DND-41 (cell line): ENCODE measurements at regions not wholly inside any gene's neighbourhood (a gene's known extent, or its start where the extent isn't known, plus 50 kb on each side); places are given as distances from the start of the nearest gene placed in this dataset.
"Not testable (repeated sequence)": the region's sequence is repeated elsewhere in the genome, so short reads cannot be mapped to it uniquely, and the experiment has no call there.

Source experiments
- ATAC-seq: fragments of 200-7000 bp; cut with Tn5 transposase; 3 replicates; pipeline ENCODE4 v1.9.1; 2021; ENCODE audit warnings: low read depth; ENCODE audit not compliant: insufficient read depth
- DNase-seq: peaks from one replicate; pipeline ENCODE4 v3.0.0-alpha.2; 2020
- H2AFZ ChIP-seq: 2 replicates; pipeline ENCODE4 v1.6.0; 2012; ENCODE audit warnings: low read depth, low read length
- H3K27ac ChIP-seq: 2 replicates; pipeline ENCODE4 v1.5.1; 2012; ENCODE audit warnings: low read length, inconsistent platforms
- H3K27me3 ChIP-seq: fragments of 200-600 bp; sonication (generic); 2 replicates; pipeline ENCODE4 v1.6.0; 2012; ENCODE audit warnings: low read length, mild to moderate bottlenecking, inconsistent platforms; ENCODE audit not compliant: insufficient read depth, poor library complexity
- H3K36me3 ChIP-seq: 2 replicates; pipeline ENCODE4 v1.5.1; 2012; ENCODE audit warnings: low read length, inconsistent platforms; ENCODE audit not compliant: insufficient read depth
- H3K4me1 ChIP-seq: 2 replicates; pipeline ENCODE4 v1.5.1; 2012; ENCODE audit warnings: mild to moderate bottlenecking, low read length; ENCODE audit not compliant: insufficient read depth
- H3K4me2 ChIP-seq: 2 replicates; pipeline ENCODE4 v1.6.0; 2012; ENCODE audit warnings: mild to moderate bottlenecking, moderate library complexity, low read length, inconsistent platforms; ENCODE audit not compliant: insufficient read depth
- H3K4me3 ChIP-seq, 2 experiments: fragments of 200-600 bp in 1 of 2; shearing (Covaris generic) in 1 of 2; 2 replicates each; pipeline ENCODE4 v1.5.1; 2012 to 2016; ENCODE audit warnings: inconsistent platforms in 2 of 2, low read length in 2 of 2, mild to moderate bottlenecking in 2 of 2, low read depth in 1 of 2, moderate library complexity in 1 of 2
- H3K79me2 ChIP-seq: 2 replicates; pipeline ENCODE4 v1.6.0; 2012; ENCODE audit warnings: low read length, inconsistent platforms; ENCODE audit not compliant: insufficient read depth
- H3K9ac ChIP-seq: 2 replicates; pipeline ENCODE4 v1.6.0; 2012; ENCODE audit warnings: low read depth, mild to moderate bottlenecking, inconsistent platforms, low read length, moderate library complexity
- H3K9me3 ChIP-seq: 2 replicates; pipeline ENCODE4 v1.5.1; 2012; ENCODE audit warnings: low read length, moderate library complexity, mild to moderate bottlenecking, inconsistent platforms; ENCODE audit not compliant: insufficient read depth, severe bottlenecking
- H4K20me1 ChIP-seq: 2 replicates; pipeline ENCODE4 v1.6.0; 2012; ENCODE audit warnings: low read length; ENCODE audit not compliant: insufficient read depth

GRCh38 chr2:87293931-87294594 is 272.4 kb upstream of the PLGLB1 start:
- H4K20me1 ChIP-seq, H3K79me2 ChIP-seq, H3K4me3 ChIP-seq, H3K27ac ChIP-seq, H3K4me2 ChIP-seq, H3K36me3 ChIP-seq, H3K27me3 ChIP-seq, ATAC-seq, H3K9me3 ChIP-seq, H2AFZ ChIP-seq, H3K9ac ChIP-seq, H3K4me1 ChIP-seq, DNase-seq: not testable (repeated sequence)

GRCh38 chr2:87295135-87295534 is 273.5 kb upstream of the PLGLB1 start:
- H3K4me3 ChIP-seq, H3K4me1 ChIP-seq, H3K79me2 ChIP-seq, DNase-seq, H3K4me2 ChIP-seq, ATAC-seq, H3K27me3 ChIP-seq, H3K27ac ChIP-seq, H3K36me3 ChIP-seq, H2AFZ ChIP-seq, H3K9me3 ChIP-seq, H3K9ac ChIP-seq, H4K20me1 ChIP-seq: not testable (repeated sequence)

GRCh38 chr2:87301349-87301748 is 279.7 kb upstream of the PLGLB1 start:
- not testable (repeated sequence) for H3K4me2 ChIP-seq, H3K36me3 ChIP-seq, DNase-seq, H3K4me1 ChIP-seq, H3K9me3 ChIP-seq, H3K9ac ChIP-seq, ATAC-seq, H3K79me2 ChIP-seq, H4K20me1 ChIP-seq, H3K4me3 ChIP-seq, H3K27me3 ChIP-seq, H2AFZ ChIP-seq, H3K27ac ChIP-seq

GRCh38 chr2:87301871-87302270 is 280.2 kb upstream of the PLGLB1 start:
- not testable (repeated sequence) for H3K4me3 ChIP-seq, H3K27ac ChIP-seq, H3K79me2 ChIP-seq, H3K4me1 ChIP-seq, H3K27me3 ChIP-seq, H3K9me3 ChIP-seq, ATAC-seq, DNase-seq, H2AFZ ChIP-seq, H4K20me1 ChIP-seq, H3K9ac ChIP-seq, H3K36me3 ChIP-seq, H3K4me2 ChIP-seq

GRCh38 chr2:87308621-87309020 is 287.0 kb upstream of the PLGLB1 start:
- not testable (repeated sequence) for DNase-seq, H4K20me1 ChIP-seq, H3K79me2 ChIP-seq, H3K36me3 ChIP-seq, ATAC-seq, H3K9ac ChIP-seq, H3K4me2 ChIP-seq, H3K9me3 ChIP-seq, H3K27ac ChIP-seq, H3K4me3 ChIP-seq, H3K4me1 ChIP-seq, H3K27me3 ChIP-seq, H2AFZ ChIP-seq

- H4K20me1 ChIP-seq, H3K9ac ChIP-seq, H3K27me3 ChIP-seq, H3K36me3 ChIP-seq, H3K79me2 ChIP-seq, DNase-seq, H3K4me2 ChIP-seq, H3K4me3 ChIP-seq, ATAC-seq, H3K9me3 ChIP-seq, H3K4me1 ChIP-seq, H2AFZ ChIP-seq, H3K27ac ChIP-seq: not testable (repeated sequence)
Observed at GRCh38 chr2:87309785-87310184, 288.1 kb upstream of the PLGLB1 start.

GRCh38 chr2:87311896-87312441 is 290.3 kb upstream of the PLGLB1 start:
- H2AFZ ChIP-seq, H3K27ac ChIP-seq, DNase-seq, H3K4me3 ChIP-seq, H3K27me3 ChIP-seq, H3K79me2 ChIP-seq, H3K9ac ChIP-seq, H4K20me1 ChIP-seq, H3K4me2 ChIP-seq, H3K9me3 ChIP-seq, H3K36me3 ChIP-seq, H3K4me1 ChIP-seq: not testable (repeated sequence)
- ATAC-seq, result peak; percentile 49; the same call in 2 of the 3 replicates

- not testable (repeated sequence) for H3K9ac ChIP-seq, H3K4me2 ChIP-seq, H3K9me3 ChIP-seq, ATAC-seq, H3K79me2 ChIP-seq, H2AFZ ChIP-seq, H3K27me3 ChIP-seq, H3K36me3 ChIP-seq, H3K4me1 ChIP-seq, H3K27ac ChIP-seq, DNase-seq, H3K4me3 ChIP-seq, H4K20me1 ChIP-seq
Observed at GRCh38 chr2:87314622-87315021, 293.0 kb upstream of the PLGLB1 start.
